ENCODE measurements at regions not wholly inside any gene's neighbourhood (a gene's known extent, or its start where the extent isn't known, plus 50 kb on each side); places are given as distances from the start of the nearest gene placed in this dataset.

- H3K56ac ChIP-seq (replicated peaks; ENCODE audit: insufficient read length, low read depth, low read length), result no peak overlapping the region
- H3K4me2 ChIP-seq (ENCODE audit: insufficient read depth in 1 of 2, low read depth in 2 of 2, low read length in 2 of 2), result no peak overlapping the region
- H3K14ac ChIP-seq (ENCODE audit: insufficient read length), result no peak overlapping the region
- H3K9ac ChIP-seq (replicated peaks in 1 of 4; ENCODE audit: extremely low read depth in 1 of 4, low read depth in 3 of 4, low read length in 3 of 4), result no peak overlapping the region
- H3K4me1 ChIP-seq (replicated peaks in 1 of 4; ENCODE audit: control insufficient read depth in 3 of 4, insufficient read depth in 4 of 4, low read length in 3 of 4), result no peaks in the 10 kb centered on the region
- H2BK20ac ChIP-seq (ENCODE audit: low read length), result no peak overlapping the region
- H3K27ac ChIP-seq (ENCODE audit: low read depth, low read length), result no peak overlapping the region
- H3K36me3 ChIP-seq (ENCODE audit: control insufficient read depth in 2 of 4, insufficient read depth in 4 of 4, low read length in 3 of 4), result no peaks in the 10 kb centered on the region
- ChIA-PET POLR2A (ENCODE audit: partially characterized antibody) (no interaction called here), CTCF (ENCODE audit: partially characterized antibody) (interaction anchor here (1.3 kb wide), 1 partner anchor 14 kb away, joined by 3 read pairs; no protein-coding TSS in a partner anchor)
- H2AK5ac ChIP-seq (ENCODE audit: low read depth, low read length), result no peak overlapping the region
- no peak overlapping the region for H3K4ac ChIP-seq (replicated peaks; ENCODE audit: insufficient read length, low read depth, low read length)
- H3K9me3 ChIP-seq (ENCODE audit: insufficient read depth in 2 of 2, low read depth in 1 of 2, low read length in 1 of 2), result no peaks in the 10 kb centered on the region
- no peak overlapping the region for H2BK120ac ChIP-seq (replicated peaks; ENCODE audit: low read depth, low read length)
- TF ChIP-seq ATF3 (IDR thresholded peaks at IDR 0.05; ENCODE audit: insufficient read depth, low read depth, low read length) (no peak), EGR1 (IDR thresholded peaks at IDR 0.05; ENCODE audit: borderline replicate concordance, low read depth, low read length) (no peak), SUZ12 (IDR thresholded peaks at IDR 0.05; ENCODE audit: low read length) (no peak), RAD21 (IDR thresholded peaks at IDR 0.05 in 1 of 2, conservative IDR thresholded peaks at IDR 0.05 in 1 of 2; ENCODE audit: low read depth in 2 of 2, low read length in 2 of 2) (no peak), TEAD4 (IDR thresholded peaks at IDR 0.05; ENCODE audit: low read depth, low read length) (no peak), ASH2L (IDR thresholded peaks at IDR 0.05; ENCODE audit: low read length) (no peak), EZH2 (IDR thresholded peaks at IDR 0.05; ENCODE audit: low read depth, low read length, severe bottlenecking) (no peak), JUN (IDR thresholded peaks at IDR 0.05; ENCODE audit: low read depth, low read length) (no peak), CBX8 (IDR thresholded peaks at IDR 0.05; ENCODE audit: borderline replicate concordance, low read depth, low read length) (no peak), RFX5 (IDR thresholded peaks at IDR 0.05; ENCODE audit: borderline replicate concordance, low read depth, low read length) (no peak), RNF2 (IDR thresholded peaks at IDR 0.05; ENCODE audit: borderline replicate concordance, low read depth, low read length, missing control alignments, poor library complexity, severe bottlenecking) (no peak), CTCF (IDR thresholded peaks at IDR 0.05; ENCODE audit: control extremely low read depth in 1 of 3, insufficient read depth in 1 of 3, low read depth in 1 of 3, low read length in 3 of 3) (no peak)
- no peak overlapping the region for H4K8ac ChIP-seq (ENCODE audit: extremely low read depth, insufficient read depth, low read length)
- H4K91ac ChIP-seq (replicated peaks; ENCODE audit: insufficient read length, low read length), result no peak overlapping the region
- no peaks in the 10 kb centered on the region for H3K79me2 ChIP-seq (ENCODE audit: control insufficient read depth in 1 of 2, insufficient read depth in 2 of 2, low read length in 2 of 2)
- H3K23me2 ChIP-seq (ENCODE audit: low read depth, low read length), result no peaks in the 10 kb centered on the region
- no peak overlapping the region for H2BK15ac ChIP-seq (ENCODE audit: low read length)
- no peak overlapping the region for H3K23ac ChIP-seq (ENCODE audit: insufficient read length)
- no peak overlapping the region for H3K4me3 ChIP-seq (ENCODE audit: extremely low read depth in 1 of 4, insufficient read depth in 2 of 4, low read depth in 3 of 4, low read length in 4 of 4)
- no peak overlapping the region for H2BK5ac ChIP-seq (ENCODE audit: low read depth, low read length)
- FAIRE-seq (no peak), DNase-seq (ENCODE audit: low read depth in 1 of 2, low spot score in 2 of 2) (no peak)
- no peaks in the 10 kb centered on the region for H3K79me1 ChIP-seq (ENCODE audit: low read depth, low read length)
- H2BK12ac ChIP-seq (ENCODE audit: low read depth, low read length), result no peak overlapping the region
- H4K5ac ChIP-seq (ENCODE audit: insufficient read length, low read depth, low read length), result no peak overlapping the region
- H4K20me1 ChIP-seq (replicated peaks in 1 of 2; ENCODE audit: control insufficient read depth in 1 of 2, insufficient read depth in 2 of 2, low read length in 2 of 2), result no peaks in the 10 kb centered on the region
- no peak overlapping the region for H3K18ac ChIP-seq (ENCODE audit: extremely low read depth, low read length)
- no peaks in the 10 kb centered on the region for H3K27me3 ChIP-seq (replicated peaks in 1 of 4; ENCODE audit: control insufficient read depth in 3 of 4, extremely low read depth in 1 of 4, insufficient read depth in 3 of 4, low read length in 3 of 4)
- no peak overlapping the region for H2AFZ ChIP-seq (ENCODE audit: low read length)
Measured at GRCh38 chr5:28561522-28561921, 1523.1 kb upstream of the CDH9 start.

Data from H1 (cell line).